C1 segment of cervical spinal cord (tissue), 14 donors: ENCODE measurements at regions not wholly inside any gene's neighbourhood (a gene's known extent, or its start where the extent isn't known, plus 50 kb on each side); places are given as distances from the start of the nearest gene placed in this dataset.
"Not testable (repeated sequence)": the region's sequence is repeated elsewhere in the genome, so short reads cannot be mapped to it uniquely, and the experiment has no call there.

ENCODE experiments used
- DNase-seq, 14 donors: peaks; one replicate each; lab custom pipeline; 2025; lab: John Stamatoyannopoulos, UW

DNA sequence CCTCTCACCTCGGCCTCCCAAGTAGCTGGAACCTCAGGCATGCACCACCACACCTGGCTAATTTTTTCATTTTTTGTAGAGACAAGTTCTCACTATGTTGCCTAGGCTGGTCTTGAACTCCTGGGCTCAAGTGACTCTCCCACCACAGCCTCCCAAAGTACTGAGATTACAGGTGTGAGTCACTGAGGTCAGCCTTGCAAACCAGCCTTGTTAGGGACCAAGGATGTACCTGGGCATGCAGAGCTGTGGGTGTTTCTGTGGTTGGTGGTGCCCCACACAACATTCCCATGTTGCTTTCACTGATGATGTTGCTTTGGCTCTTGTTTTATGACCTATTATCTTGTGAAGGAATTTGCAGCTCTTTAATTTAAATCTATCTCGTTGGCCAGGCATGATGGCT, 54.8 kb downstream of the OTUD1 start:
- no peak for DNase-seq

DNA sequence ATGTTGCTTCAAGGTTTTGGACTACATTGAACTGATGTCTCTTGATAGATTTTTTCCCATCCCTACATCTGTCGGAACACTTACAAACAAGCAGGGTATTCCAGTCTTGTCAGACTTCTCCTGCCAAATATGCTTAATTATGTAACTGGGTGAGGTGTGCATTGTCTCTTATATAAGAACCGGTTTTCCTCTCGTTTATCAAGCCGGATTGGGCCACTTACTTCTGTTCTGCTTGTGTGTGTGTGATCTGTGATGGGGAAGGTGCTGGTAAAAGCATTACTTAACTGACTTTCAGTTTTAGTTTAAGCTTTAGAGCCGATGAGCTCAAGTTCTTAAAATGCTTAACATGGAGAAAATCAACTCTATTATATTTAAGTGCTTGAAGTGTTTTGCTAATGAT, 57.9 kb downstream of the OTUD1 start:
- DNase-seq = no peak

DNA sequence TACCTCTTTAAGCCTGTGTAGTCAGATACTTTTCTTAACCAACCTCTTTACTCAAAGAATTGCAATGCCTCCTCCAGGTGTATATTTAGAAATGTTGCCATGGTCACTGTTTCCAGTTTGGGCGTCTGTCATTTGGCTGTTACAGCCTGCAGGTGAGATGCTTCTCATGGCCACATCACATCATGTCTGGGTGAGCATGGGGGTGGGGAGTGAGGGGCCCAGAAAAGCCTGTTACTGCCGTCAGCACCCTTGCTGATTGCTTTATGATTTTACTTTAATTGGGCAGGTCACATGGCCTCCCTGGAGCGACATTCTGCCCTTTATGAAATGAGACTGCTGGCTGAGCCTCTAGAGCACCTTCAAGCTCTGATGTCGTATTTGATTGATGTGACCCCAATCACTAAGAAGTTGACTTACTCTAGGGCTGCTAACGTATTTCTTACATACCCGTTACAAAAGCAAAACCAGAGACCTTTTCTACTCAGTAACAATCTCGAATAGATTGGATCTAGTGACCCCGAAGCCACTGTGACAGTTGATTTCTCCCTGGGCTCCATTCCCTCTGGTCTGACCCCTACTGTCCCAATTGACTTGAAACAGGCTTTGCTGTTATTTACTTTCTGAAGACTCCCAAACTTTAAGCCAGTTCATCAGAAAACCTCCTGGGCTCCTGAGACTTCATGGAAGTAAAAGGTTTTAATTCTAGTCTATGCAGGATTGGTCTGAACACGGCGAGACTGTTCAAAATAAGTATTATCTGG, 60.7 kb downstream of the OTUD1 start:
- no peak for DNase-seq

DNA sequence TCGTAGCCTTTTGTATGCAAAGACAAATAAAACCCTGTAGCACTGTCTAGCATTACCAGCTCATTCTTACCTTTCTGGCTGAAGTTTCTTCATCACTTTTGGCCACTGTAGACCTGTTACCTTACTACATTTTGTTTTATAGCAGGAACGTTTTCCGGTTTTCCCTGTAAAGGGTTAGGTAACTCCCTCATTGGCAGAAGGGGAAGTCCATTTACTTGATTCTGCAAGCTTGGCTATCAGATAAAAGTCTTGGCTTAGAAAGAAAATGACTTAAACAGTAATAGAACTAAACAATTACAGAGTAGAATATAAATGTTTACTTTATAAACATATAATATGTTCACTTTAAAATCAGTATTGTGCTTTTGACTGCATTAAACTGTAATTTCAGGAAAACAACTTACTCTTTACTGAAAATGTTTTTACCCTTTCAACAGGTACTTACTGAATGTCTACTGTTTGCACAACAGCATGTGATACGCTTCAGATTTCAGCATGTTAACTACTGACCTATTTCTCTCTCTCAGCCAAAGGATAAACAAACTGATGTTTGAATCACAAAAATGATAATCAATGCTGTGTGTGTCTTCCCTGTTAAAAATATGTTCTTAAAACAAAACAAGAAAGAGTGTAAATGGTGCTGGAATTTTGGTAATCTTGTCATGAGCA, 67.1 kb downstream of the OTUD1 start:
- no peak for DNase-seq

GRCh38 chr10:23512355-23513058, 73.6 kb downstream of the OTUD1 start:
- DNase-seq = no peak

GRCh38 chr10:23513621-23514020, 74.7 kb downstream of the OTUD1 start:
- DNase-seq = not testable (repeated sequence)

GRCh38 chr10:23514321-23514720, 75.4 kb downstream of the OTUD1 start:
- DNase-seq = no peak

GRCh38 chr10:23516530-23516929, 77.7 kb downstream of the OTUD1 start:
- DNase-seq = no peak

DNA sequence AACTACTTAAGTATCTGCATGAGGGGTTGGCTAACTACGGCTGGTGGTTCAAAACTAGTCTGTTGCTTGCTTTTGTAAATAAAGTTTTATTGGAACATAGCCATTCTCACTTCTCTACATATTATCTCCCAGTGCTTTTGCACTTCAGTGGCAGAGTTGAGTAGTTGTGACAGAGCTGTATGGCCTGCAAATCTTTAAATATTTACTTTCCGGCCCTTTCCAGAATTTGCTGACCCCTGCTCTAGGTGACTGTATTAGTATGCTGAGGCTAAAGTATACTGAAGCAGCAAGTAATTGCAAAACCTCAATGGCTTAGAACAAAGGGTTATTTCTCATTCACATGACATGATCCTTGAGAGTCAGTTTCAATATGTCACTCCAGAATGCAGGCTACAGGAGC, 78.3 kb downstream of the OTUD1 start:
- DNase-seq = no peak

DNA sequence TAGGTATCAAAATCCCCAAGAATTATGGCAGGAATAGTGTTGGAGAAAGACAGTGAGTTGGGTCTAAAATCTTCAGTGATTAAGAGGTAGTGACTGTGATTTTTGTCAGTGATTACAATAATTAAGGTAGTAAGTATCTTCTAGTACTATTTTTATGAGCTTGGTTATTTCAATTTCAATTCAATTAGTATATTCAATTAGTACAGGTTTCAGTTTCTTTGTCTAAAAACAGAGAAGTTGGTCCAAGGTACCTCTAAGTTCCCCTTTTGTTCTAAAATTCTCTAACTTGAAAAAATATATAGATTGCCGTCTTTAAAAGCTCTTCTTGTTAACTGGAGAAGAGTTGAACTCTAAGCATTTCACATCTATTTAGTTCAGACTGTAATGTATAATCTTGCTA, 82.9 kb downstream of the OTUD1 start:
- DNase-seq = no peak

DNA sequence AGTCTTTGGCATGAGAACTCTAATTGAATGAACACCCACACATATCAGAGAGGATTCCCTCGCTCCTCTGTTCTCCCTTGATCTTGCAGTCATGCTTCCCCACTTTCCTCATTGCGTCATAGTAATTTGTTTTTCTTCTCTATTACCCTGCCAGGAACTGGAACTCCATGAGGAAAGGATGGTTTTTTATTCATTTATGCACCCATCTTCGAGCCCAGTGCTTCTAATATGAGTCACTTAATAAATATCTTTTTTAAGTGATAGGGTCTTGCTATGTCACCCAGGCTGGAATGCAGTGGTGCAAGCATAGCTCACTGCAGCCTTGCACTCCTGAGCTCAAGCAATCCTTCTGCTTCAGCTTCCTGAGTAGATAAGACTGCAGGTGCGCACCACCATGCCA, 83.5 kb downstream of the OTUD1 start:
- DNase-seq = no peak

GRCh38 chr10:23523251-23523650, 84.4 kb downstream of the OTUD1 start:
- DNase-seq = no peak

DNA sequence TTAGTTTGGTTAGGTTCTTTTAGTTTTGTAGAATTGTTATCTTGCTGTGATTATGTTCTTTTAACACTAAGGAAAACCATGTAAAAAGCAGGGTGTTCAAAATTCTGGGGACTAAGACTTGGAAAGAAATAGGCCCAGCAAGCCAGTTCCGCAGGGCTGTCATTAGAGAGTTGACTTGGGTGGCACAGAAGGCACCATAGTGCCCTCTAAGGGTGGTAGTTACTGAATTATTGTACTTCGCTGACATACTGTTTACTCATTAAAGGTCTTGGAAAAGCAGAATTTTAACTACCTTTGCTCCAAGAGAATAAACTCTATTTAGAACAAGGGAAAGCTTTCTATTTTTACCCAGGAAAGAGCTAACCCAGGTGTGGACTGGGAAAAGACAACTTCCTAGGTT, 86.5 kb downstream of the OTUD1 start:
- DNase-seq = no peak

GRCh38 chr10:23528419-23528818, 89.5 kb downstream of the OTUD1 start:
- DNase-seq = no peak

- DNase-seq = no peak
Observed at GRCh38 chr10:23529625-23530024, 90.8 kb downstream of the OTUD1 start.

DNA sequence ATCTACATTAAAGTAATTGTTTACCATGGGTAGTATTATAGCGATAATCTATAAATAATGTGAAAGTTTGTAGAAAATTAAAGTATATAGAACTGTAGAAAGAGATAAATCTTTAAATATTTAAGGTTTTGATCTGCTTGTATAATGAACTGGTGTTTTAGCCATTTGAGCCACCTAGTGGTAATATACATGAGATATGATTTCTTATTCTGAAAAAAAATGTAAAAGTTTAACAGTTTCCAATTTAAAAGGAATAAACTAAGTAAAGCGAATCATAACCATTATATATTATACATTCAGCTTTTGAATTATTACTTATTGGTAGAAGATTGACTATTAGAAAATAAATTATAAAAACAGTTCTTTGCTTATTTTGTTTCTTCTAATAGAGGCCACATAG, 91.2 kb downstream of the OTUD1 start:
- no peak for DNase-seq

GRCh38 chr10:23533212-23533611, 94.3 kb downstream of the OTUD1 start:
- DNase-seq = no peak

- no peak for DNase-seq
Observed at GRCh38 chr10:23534326-23534725, 95.5 kb downstream of the OTUD1 start.

DNA sequence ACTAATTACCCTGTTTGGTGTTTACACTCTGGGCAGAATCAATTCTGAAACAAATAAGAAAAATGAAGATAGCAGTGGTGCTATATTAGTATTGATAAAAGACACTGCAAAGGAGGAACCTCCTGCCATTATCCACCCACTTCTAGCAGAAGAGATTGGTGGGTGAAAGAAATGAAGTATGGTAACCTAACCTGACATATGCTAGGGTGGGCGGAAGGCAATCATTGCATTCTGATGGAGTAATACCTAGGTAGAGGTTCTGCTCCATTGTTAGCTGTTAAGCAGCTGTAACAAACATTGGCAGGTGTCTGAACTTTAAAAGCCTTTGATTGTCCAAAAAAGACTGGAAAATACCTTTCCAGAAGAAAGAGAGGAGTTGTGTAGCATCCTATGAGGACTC, 95.9 kb downstream of the OTUD1 start:
- DNase-seq = no peak

DNA sequence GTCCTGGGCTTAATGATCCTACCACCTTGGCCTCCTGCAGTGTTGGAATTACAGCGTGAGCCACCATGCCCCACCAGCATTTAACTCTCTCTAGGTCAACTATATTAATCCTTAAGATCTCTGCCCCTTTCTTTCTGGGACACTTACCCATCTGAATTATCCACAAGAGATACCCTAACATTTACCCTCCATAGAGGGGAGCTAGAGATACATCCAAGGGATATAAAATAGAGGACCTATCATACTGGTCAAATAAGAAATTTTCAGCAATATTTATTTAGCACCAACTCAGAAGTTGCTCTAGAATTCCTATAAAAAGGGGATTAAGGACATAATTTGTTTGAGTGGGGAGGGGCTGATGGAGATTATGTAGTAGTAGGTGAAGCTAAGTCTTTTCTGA, 96.5 kb downstream of the OTUD1 start:
- DNase-seq = no peak

GRCh38 chr10:23538968-23539367, 100.1 kb downstream of the OTUD1 start:
- DNase-seq = no peak

DNA sequence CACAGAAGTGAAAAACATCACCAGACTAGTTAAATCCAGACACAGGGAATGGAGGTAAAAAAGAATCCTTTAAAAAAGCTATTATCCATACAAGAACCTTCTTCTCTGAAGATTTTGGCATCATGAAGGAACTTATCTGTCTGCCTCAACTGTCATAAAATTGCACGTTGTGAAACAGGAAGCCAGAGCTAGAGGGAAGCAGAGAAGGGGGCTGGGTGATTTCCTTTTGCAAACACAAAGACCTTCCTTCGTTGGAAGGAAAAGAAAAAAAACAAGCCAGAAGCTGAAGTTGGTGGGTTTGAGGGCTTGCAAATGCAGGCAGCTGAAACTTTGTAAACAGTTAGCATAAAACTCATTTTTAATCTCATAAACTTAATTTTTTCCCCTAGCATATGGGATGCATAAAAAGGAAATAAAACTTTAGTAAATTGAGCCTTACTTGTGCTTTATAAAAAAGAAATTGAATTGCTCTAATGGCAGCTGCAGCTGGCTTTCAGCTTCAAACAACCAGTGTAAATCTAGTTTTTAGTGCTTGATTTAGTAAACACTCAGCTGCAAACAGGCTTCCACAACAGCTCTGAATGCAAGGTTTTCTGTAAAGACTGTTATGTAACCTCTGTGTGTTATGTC, 101.6 kb downstream of the OTUD1 start:
- DNase-seq = peak in 2 of 14 donors; percentile 2 to 5
